HepG2 (cell line): ENCODE measurements at regions not wholly inside any gene's neighbourhood (a gene's known extent, or its start where the extent isn't known, plus 50 kb on each side); places are given as distances from the start of the nearest gene placed in this dataset.

Experiments
- ELF4 ChIP-seq: sonication (generic); formaldehyde crosslinking; IDR thresholded peaks from 2 replicates; pipeline ENCODE4 v1.5.0; 2020; ENCODE audit warnings: missing genetic modification reagents, mild to moderate bottlenecking, moderate library complexity, borderline replicate concordance
- PHB2 ChIP-seq: fragments of 450-650 bp; IDR thresholded peaks from 2 replicates; pipeline ENCODE4 v1.6.1; 2018; ENCODE audit not compliant: partially characterized antibody
- SOX5 ChIP-seq: IDR thresholded peaks from 2 replicates; pipeline ENCODE4 v1.6.1; 2016; ENCODE audit warnings: borderline replicate concordance
- TBX2 ChIP-seq: sonication (generic); formaldehyde crosslinking; IDR thresholded peaks from 2 replicates; pipeline ENCODE4 v1.5.0; 2020; ENCODE audit warnings: missing genetic modification reagents, mild to moderate bottlenecking, borderline replicate concordance
- TF ChIP-seq, protein P1 (sequence below): sonication (generic); formaldehyde crosslinking; IDR thresholded peaks from 2 replicates; pipeline ENCODE4 v1.5.0; 2020; ENCODE audit warnings: mild to moderate bottlenecking, missing genetic modification reagents, moderate library complexity

- TF ChIP-seq, protein P1, sequence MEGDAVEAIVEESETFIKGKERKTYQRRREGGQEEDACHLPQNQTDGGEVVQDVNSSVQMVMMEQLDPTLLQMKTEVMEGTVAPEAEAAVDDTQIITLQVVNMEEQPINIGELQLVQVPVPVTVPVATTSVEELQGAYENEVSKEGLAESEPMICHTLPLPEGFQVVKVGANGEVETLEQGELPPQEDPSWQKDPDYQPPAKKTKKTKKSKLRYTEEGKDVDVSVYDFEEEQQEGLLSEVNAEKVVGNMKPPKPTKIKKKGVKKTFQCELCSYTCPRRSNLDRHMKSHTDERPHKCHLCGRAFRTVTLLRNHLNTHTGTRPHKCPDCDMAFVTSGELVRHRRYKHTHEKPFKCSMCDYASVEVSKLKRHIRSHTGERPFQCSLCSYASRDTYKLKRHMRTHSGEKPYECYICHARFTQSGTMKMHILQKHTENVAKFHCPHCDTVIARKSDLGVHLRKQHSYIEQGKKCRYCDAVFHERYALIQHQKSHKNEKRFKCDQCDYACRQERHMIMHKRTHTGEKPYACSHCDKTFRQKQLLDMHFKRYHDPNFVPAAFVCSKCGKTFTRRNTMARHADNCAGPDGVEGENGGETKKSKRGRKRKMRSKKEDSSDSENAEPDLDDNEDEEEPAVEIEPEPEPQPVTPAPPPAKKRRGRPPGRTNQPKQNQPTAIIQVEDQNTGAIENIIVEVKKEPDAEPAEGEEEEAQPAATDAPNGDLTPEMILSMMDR, result no peak
- TF ChIP-seq ELF4 (CRISPR knock-in tag), result no peak
- no peak for TF ChIP-seq TBX2 (CRISPR knock-in tag)
- TF ChIP-seq SOX5 (CRISPR knock-in tag), result no peak
- no peak for TF ChIP-seq PHB2
These were observed 281.2 kb upstream of the MINDY3 start for GRCh38 chr10:16141499-16141898.
